ENCODE measurements at regions not wholly inside any gene's neighbourhood (a gene's known extent, or its start where the extent isn't known, plus 50 kb on each side); places are given as distances from the start of the nearest gene placed in this dataset.
A peak's percentile ranks its signal among the peaks of the same experiment; 100 is the strongest.

DNA sequence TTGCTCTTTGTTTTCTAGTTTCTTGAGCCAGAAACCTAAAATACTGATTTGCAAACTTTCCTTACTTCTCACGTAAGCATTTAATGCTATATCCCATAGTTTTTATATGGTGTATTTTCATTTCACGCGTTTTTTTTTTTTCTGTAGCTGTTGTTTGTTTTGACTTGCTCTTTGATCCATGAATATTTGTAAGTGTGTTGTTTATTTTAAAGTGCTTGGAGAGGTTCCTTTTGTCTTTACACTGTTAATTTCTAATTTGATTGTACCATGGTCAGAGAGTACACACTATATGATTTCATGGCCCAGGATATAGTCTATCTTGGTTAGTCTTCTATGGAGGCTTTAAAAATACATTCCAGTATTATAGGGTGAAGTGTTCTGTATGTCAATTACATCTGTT is 84.8 kb upstream of the RNF217 start:
- no peak for FAIRE-seq
- no peak for DNase-seq (ENCODE audit: extremely low spot score, insufficient read length, low read depth)

- no peak for DNase-seq (ENCODE audit: extremely low spot score, insufficient read length, low read depth)
- no peak for FAIRE-seq
Measured at GRCh38 chr6:124879110-124879991, 82.9 kb upstream of the RNF217 start.

- DNase-seq (ENCODE audit: extremely low spot score, insufficient read length, low read depth) (no peak), FAIRE-seq (no peak)
Measured at GRCh38 chr6:124879992-124880355, 82.3 kb upstream of the RNF217 start.

DNA sequence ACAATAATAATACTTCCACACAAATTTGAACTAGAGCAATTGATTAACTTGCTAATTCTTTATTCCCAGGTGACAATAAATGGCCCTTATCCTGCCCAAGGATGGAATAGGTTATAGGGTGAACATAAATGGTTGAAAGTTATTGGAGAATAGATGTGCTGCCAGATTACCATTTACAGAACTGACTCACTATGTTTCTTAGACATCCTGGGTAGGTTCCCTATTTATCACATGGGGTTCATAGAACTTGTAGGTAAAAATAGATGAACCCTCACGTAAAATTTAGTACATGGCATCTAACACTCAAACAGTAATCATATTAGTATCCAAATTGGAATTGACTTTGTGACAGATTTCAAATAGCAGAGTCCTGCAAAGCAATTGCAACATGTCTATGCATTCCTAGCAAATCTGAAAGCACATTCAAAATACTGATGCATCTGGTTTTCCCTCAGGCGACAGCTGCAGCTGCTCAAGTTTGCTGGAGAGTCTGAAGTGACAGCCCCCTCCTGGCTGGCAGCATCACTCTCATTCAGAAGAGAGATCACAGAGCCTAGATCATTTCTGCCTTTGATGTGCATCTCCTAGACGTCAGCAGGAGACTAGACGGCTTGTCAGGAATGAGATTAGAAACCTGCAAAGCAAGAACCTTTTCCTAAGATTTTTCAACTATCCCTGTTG is 80.2 kb upstream of the RNF217 start:
- FAIRE-seq (no peak), DNase-seq (ENCODE audit: extremely low spot score, insufficient read length, low read depth) (no peak)

DNA sequence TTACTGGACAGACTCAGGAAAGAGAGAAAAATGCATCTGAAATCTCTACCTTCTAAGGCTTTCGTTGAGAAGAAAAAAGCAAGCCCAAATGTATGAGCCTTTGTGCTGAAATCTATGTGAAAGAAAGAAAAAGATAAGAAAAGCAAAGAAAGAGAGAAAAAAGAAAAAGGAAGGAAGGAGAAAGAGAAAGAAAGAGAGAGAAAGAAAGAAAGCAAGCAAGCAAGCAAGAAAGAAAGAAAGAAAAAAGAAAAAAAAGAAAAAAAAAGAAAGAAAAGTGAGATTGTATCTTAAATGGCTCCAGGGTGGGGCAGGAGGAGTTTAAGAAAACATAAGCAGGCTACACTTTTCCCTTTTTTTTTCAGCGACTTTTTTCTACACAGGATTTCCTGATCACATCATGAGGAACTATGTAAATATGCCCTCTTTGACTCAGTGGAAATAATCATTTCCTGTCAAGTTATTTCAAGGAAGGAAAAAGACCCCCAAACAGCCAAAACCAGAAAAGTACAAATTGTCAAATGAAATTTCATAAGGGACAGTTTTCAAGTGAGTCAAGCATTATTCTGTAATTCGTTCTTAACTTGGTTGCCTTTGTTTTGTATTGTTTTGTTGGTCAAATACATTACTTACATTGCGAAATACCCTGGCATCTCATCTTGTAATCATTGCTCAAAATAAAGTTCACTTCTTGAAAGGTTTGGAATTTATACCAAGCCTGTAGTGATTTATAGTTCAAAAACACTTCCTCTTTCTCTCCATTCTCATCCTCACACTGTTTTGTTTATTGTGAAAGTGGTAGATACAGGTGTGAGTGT is 79.5 kb upstream of the RNF217 start:
- no peak for DNase-seq (ENCODE audit: extremely low spot score, insufficient read length, low read depth)
- FAIRE-seq: no peak

DNA sequence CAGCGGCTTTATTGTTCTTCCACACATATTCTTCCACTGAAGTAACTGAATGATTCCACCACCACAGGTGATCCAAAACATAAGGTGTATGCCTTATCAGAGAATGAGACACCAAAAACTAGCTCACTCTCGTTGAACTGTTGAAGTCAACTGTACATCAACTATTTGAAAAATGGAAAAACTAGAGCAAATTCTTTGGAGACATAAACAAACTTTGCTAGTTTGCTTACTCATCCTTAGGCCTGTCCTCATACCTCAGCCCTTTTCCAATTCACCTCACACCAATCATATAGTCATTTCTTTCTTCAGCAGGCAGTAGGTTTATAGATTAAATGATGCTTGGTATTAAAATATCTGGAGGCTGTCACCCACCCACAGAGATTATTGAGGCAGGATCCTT is 77.1 kb upstream of the RNF217 start:
- DNase-seq (ENCODE audit: extremely low spot score, insufficient read length, low read depth): no peak
- FAIRE-seq: no peak

DNA sequence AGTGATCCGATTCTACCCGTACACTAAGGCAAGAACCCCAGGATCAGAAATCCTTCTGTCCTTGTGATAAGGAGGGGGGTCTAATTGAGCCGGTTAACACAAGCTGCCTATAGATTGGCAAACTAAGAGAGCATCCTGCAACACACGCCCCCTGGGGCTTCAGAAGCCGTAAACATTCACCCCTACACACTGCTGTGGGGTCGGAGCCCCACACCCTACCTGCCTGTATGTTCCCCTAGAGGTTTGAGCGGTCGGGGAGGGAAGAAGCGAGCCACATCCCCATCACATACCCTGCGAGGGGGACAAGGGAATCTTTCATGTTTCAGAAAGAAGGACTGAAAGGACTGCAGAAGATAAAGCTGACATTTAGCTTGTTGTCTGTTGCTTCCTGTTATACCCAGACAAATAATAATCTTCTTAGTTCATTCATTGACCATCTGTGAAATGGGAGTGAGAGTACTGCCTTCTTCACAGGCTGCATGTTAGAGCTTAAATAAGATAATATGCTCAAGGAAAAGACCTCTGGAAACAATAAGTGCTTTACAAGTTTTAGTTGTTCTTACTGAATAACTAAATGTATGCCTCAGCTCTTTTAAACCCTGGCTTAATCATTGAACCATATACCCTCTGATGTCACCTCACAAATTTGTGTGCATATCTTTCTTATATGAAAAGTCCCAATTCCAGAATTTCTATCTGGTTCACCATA is 74.2 kb upstream of the RNF217 start:
- FAIRE-seq (peak; percentile 9), DNase-seq (ENCODE audit: extremely low spot score, insufficient read length, low read depth) (no peak)

DNA sequence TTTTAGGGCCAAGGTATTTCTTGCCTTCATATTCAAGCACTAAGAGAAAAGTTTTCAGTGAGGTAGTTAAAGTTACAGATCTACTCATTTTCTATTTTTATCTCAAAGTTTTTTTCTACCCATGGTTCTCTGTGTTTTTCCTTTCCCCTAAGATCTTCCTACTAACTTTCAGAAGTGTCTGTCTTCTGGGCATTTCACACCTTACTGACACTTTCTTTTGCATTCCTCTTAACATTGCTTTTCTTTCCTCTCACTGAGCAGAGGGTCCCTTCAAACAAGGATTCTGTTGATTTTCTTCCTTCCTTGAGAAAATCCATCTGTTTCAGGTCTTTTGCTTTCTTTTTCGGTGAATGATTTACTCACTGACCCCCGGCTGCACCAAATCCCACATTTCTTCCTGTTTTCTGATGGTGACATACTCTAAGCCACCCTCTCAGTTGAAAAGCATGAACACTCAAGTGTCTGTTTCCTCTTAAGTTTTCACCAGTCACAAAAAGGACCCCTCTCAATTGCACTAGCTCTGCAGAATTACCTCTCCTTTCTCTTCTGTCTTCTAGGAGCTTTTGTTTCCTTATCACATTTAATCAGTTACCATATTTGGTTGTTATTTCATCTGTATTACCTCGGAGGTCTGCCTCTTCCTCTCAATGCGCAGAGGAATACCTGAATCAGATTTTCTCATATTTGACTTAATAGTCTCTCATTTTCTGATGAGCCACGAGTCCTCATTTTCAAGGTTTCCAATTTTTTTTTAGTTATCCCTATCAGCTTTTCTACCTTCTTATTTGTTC is 73.5 kb upstream of the RNF217 start:
- no peak for DNase-seq (ENCODE audit: extremely low spot score, insufficient read length, low read depth)
- FAIRE-seq: peak; percentile 75

DNA sequence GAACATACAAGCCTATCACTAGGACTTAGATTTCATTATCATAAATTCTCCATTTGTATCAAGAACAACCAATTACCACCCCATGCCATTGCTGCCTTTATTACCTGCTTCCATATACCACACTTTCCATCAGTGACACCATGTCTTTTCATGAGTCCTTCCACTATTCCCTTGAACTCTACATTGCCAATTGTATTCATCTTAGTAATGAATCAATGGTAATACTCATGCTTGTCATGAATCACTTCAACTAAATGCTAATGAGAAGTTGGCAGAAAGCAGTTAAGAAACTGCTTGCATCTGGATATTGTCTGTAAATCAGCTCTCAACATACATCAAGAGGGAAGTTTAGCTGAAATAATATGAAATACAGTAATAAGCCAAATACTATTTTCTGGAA is 61.2 kb upstream of the RNF217 start:
- no peak for FAIRE-seq

GRCh38 chr6:124903797-124904196 is 58.4 kb upstream of the RNF217 start:
- DNase-seq (ENCODE audit: extremely low spot score, insufficient read length, low read depth) (no peak), FAIRE-seq (no peak)

More for the DNA sequence above, 61.2 kb upstream of the RNF217 start:
- no peak for DNase-seq (ENCODE audit: extremely low spot score, insufficient read length, low read depth)

GRCh38 chr6:124907596-124907995 is 54.6 kb upstream of the RNF217 start:
- DNase-seq (ENCODE audit: extremely low spot score, insufficient read length, low read depth) (no peak), FAIRE-seq (no peak)

All from GM18507 (cell line).